MCF 10A (cell line): ENCODE measurements at regions not wholly inside any gene's neighbourhood (a gene's known extent, or its start where the extent isn't known, plus 50 kb on each side); places are given as distances from the start of the nearest gene placed in this dataset.

Experiments used
- BruUV-seq: library from RNA; stranded (reverse); fragments of 400-500 nt; replicated peaks from 2 replicates; lab custom pipeline; 2021; lab: Mats Ljungman, UMichigan
- CTCF ChIA-PET: fragments of 300-600 bp; sonication (Branson Sonifier 250); formaldehyde crosslinking; extraction: SDS; loops from one replicate; lab custom pipeline; 2021; ENCODE audit warnings: antibody characterized with exemption, inconsistent platforms; lab: Yijun Ruan, JAX
- POLR2A ChIA-PET: fragments of 300-600, 350-650 bp; sonication (Branson Sonifier 250); formaldehyde crosslinking; extraction: SDS; loops from one replicate; lab custom pipeline; 2020; ENCODE audit warnings: antibody characterized with exemption, inconsistent platforms; lab: Yijun Ruan, JAX
- DNase-seq: peaks from one replicate; pipeline ENCODE4 v3.0.0-alpha.2; 2018; ENCODE audit not compliant: unreplicated experiment
- H3K27ac Mint-ChIP-seq: one replicate; pipeline ENCODE4 v1.8.0; 2022; ENCODE audit warnings: mild to moderate bottlenecking, low read depth, mixed read lengths; ENCODE audit not compliant: unreplicated experiment
- H3K27me3 Mint-ChIP-seq: one replicate; pipeline ENCODE4 v1.8.0; 2022; ENCODE audit warnings: mixed read lengths; ENCODE audit not compliant: insufficient read depth, unreplicated experiment
- H3K36me3 Mint-ChIP-seq: one replicate; pipeline ENCODE4 v1.8.0; 2022; ENCODE audit warnings: mild to moderate bottlenecking, moderate library complexity, mixed read lengths; ENCODE audit not compliant: insufficient read depth, unreplicated experiment
- H3K4me1 Mint-ChIP-seq: one replicate; pipeline ENCODE4 v1.8.0; 2022; ENCODE audit warnings: mixed read lengths; ENCODE audit not compliant: insufficient read depth, unreplicated experiment
- H3K4me3 Mint-ChIP-seq: one replicate; pipeline ENCODE4 v1.8.0; 2022; ENCODE audit warnings: mild to moderate bottlenecking, moderate library complexity, mixed read lengths; ENCODE audit not compliant: unreplicated experiment
- H3K9me3 Mint-ChIP-seq: one replicate; pipeline ENCODE4 v1.8.0; 2022; ENCODE audit warnings: mixed read lengths; ENCODE audit not compliant: unreplicated experiment
- CTCF ChIP-seq: fragments of 200-600 bp; IDR thresholded peaks from one replicate; pipeline ENCODE4 v1.8.0; 2022; ENCODE audit warnings: antibody characterized with exemption, mild to moderate bottlenecking; ENCODE audit not compliant: unreplicated experiment
- intact Hi-C: fragments of 100-400 bp; cut with micrococcal nuclease; formaldehyde crosslinking; loops from 2 replicates; pipeline ENCODE4 v1.14.1; 2022

DNA sequence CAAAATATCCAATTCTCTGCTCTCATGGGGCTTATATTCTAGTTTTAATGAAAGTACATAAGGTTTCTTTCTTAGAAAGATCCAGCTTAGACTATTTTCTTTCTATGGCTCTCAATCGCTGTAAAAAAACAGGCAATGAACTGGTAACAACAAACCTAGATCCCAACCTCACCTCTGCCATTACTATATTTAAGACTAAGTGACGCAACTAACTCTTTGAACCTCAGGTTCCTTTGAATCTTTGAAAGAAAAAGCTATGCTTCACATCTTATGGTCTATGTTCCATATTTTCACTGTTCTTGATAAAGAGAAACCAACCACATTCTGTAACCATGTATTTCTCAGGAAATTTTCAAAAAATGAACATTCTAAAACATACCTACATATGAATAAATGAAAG, 88.5 kb downstream of the ELAPOR2 start:
- intact Hi-C loops, result no loop called here
- no peak for TF ChIP-seq CTCF
- BruUV-seq, result no TSS peak
- H3K27me3 Mint-ChIP-seq, result no peaks in the 10 kb centered on the region
- ChIA-PET POLR2A (no interaction called here), CTCF (no interaction called here)
- no peak for DNase-seq
- no peak overlapping the region for H3K4me3 Mint-ChIP-seq
- H3K27ac Mint-ChIP-seq, result no peak overlapping the region
- H3K36me3 Mint-ChIP-seq, result no peaks in the 10 kb centered on the region
- no peaks in the 10 kb centered on the region for H3K9me3 Mint-ChIP-seq
- H3K4me1 Mint-ChIP-seq, result peaks cover 5% of the 10 kb centered on the region

DNA sequence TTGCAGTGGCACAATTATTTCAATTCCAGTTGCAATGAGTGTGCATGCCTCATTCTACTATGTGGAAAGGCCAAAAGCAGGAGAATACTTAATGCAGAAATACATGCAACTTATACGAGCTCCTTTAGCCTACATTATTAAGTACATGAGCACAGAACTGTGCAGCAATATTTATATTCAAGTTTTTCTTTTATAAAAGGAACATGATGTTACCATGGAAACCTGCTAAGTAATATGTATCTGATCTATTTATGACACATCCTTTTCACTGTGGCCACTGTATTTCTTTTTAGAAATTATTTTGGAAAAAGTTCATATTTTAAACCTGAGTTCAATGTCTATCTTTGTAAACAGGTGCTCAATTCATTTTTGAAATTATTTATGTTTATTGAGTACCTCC, 88.9 kb downstream of the ELAPOR2 start:
- Mint-ChIP-seq H3K27me3 (no peaks in the 10 kb centered on the region), H3K27ac (no peak overlapping the region), H3K9me3 (no peaks in the 10 kb centered on the region), H3K36me3 (no peaks in the 10 kb centered on the region), H3K4me3 (no peak overlapping the region), H3K4me1 (peaks cover 5% of the 10 kb centered on the region)
- no TSS peak for BruUV-seq
- ChIA-PET CTCF (no interaction called here), POLR2A (no interaction called here)
- intact Hi-C loops, result no loop called here
- DNase-seq, result no peak
- no peak for TF ChIP-seq CTCF

DNA sequence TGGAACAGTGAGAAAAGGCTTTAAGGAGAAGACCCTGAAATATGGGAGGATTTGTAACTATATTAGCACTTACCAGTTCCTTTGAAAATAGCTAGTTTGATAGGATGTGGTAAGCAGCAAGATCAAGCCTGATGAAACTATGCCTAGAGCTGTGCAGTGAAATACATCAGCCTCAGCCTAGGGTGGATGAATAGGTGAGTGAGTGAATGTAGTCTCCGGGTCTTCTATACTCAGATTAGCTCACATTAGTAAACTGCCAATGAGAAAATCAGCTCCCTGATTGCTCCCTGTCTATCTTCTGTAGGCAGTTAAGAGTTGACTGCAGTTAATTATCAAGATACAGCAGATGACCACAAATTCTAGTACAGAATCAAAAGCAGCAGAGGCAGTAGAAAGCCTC, 89.6 kb downstream of the ELAPOR2 start:
- H3K27me3 Mint-ChIP-seq, result no peaks in the 10 kb centered on the region
- H3K9me3 Mint-ChIP-seq, result no peaks in the 10 kb centered on the region
- POLR2A ChIA-PET, result no interaction called here
- no peaks in the 10 kb centered on the region for H3K36me3 Mint-ChIP-seq
- BruUV-seq, result no TSS peak
- peaks cover 5% of the 10 kb centered on the region for H3K4me1 Mint-ChIP-seq
- no peak for DNase-seq
- no peak overlapping the region for H3K27ac Mint-ChIP-seq
- CTCF ChIA-PET, result no interaction called here
- H3K4me3 Mint-ChIP-seq, result no peak overlapping the region
- intact Hi-C loops, result no loop called here
- no peak for TF ChIP-seq CTCF

DNA sequence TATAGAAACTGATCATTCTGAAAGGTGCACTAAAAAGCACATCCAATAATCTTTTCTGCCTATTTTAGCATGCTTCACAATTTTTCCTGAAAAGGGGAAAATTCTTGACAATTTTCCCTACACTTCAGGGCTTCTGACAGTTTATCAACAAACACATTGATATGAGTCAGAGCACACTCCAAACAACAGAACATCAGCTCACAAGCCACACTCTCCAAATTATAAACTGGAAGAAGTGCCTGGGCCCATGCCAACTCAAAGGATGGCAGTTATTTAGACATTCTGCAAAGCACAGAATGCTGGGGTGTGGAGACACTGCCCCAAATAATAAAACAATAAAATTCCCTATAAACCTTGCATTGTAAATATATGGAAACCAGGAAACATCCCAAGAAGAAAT, 90.8 kb downstream of the ELAPOR2 start:
- CTCF ChIA-PET, result interaction anchor here (1.0 kb wide), 1 partner anchor 180 kb away, joined by 3 read pairs; no protein-coding TSS in a partner anchor
- H3K4me3 Mint-ChIP-seq, result no peak overlapping the region
- TF ChIP-seq CTCF, result no peak
- no peaks in the 10 kb centered on the region for H3K36me3 Mint-ChIP-seq
- DNase-seq, result no peak
- no peaks in the 10 kb centered on the region for H3K9me3 Mint-ChIP-seq
- POLR2A ChIA-PET, result no interaction called here
- no TSS peak for BruUV-seq
- H3K27ac Mint-ChIP-seq, result no peak overlapping the region
- peaks cover 5% of the 10 kb centered on the region for H3K4me1 Mint-ChIP-seq
- intact Hi-C loops, result no loop called here
- no peaks in the 10 kb centered on the region for H3K27me3 Mint-ChIP-seq
